HG03045 (cell line): ENCODE measurements at regions not wholly inside any gene's neighbourhood (a gene's known extent, or its start where the extent isn't known, plus 50 kb on each side); places are given as distances from the start of the nearest gene placed in this dataset.
A peak's percentile ranks its signal among the peaks of the same experiment; 100 is the strongest.
"Not testable (repeated sequence)": the region's sequence is repeated elsewhere in the genome, so short reads cannot be mapped to it uniquely, and the experiment has no call there.

Source experiments
- ATAC-seq: cut with Tn5 transposase; IDR thresholded peaks from one replicate; pipeline ENCODE4 v1.9.1; 2021; ENCODE audit warnings: mild to moderate bottlenecking, moderate library complexity; ENCODE audit not compliant: unreplicated experiment

- ATAC-seq, result not testable (repeated sequence)
Measured at GRCh38 chr17:15802917-15803316, 70.8 kb downstream of the TBC1D26 start.

- not testable (repeated sequence) for ATAC-seq
Measured at GRCh38 chr17:15806825-15807224, 74.7 kb downstream of the TBC1D26 start.

- not testable (repeated sequence) for ATAC-seq
Measured at GRCh38 chr17:15813388-15813787, 81.3 kb downstream of the TBC1D26 start.

GRCh38 chr17:15814003-15814402 is 81.9 kb downstream of the TBC1D26 start:
- not testable (repeated sequence) for ATAC-seq

- not testable (repeated sequence) for ATAC-seq
Measured at GRCh38 chr17:15817861-15818260, 85.8 kb downstream of the TBC1D26 start.

- ATAC-seq, result not testable (repeated sequence)
Measured at GRCh38 chr17:15822280-15822679, 90.2 kb downstream of the TBC1D26 start.

- ATAC-seq, result not testable (repeated sequence)
Measured at GRCh38 chr17:15828727-15829314, 96.7 kb downstream of the TBC1D26 start.

- not testable (repeated sequence) for ATAC-seq
Measured at GRCh38 chr17:15830221-15830620, 98.1 kb downstream of the TBC1D26 start.

- peak; percentile 84 for ATAC-seq
Measured at GRCh38 chr17:15831182-15831581, 99.1 kb downstream of the TBC1D26 start.

GRCh38 chr17:15832921-15833480 is 100.9 kb downstream of the TBC1D26 start:
- not testable (repeated sequence) for ATAC-seq

- not testable (repeated sequence) for ATAC-seq
Measured at GRCh38 chr17:15833890-15834289, 101.8 kb downstream of the TBC1D26 start.

- not testable (repeated sequence) for ATAC-seq
Measured at GRCh38 chr17:15835481-15835880, 103.4 kb downstream of the TBC1D26 start.

GRCh38 chr17:15836249-15836982 is 104.3 kb downstream of the TBC1D26 start:
- ATAC-seq, result not testable (repeated sequence)

- not testable (repeated sequence) for ATAC-seq
Measured at GRCh38 chr17:15836991-15837390, 104.9 kb downstream of the TBC1D26 start.

GRCh38 chr17:15847447-15848229 is 97.3 kb upstream of the ADORA2B start:
- ATAC-seq, result not testable (repeated sequence)

- not testable (repeated sequence) for ATAC-seq
Measured at GRCh38 chr17:15849054-15849453, 95.9 kb upstream of the ADORA2B start.

GRCh38 chr17:15850071-15850470 is 94.9 kb upstream of the ADORA2B start:
- not testable (repeated sequence) for ATAC-seq

GRCh38 chr17:15850687-15851086 is 94.2 kb upstream of the ADORA2B start:
- ATAC-seq, result not testable (repeated sequence)

GRCh38 chr17:15852863-15853262 is 92.1 kb upstream of the ADORA2B start:
- not testable (repeated sequence) for ATAC-seq

GRCh38 chr17:15856191-15856590 is 88.7 kb upstream of the ADORA2B start:
- not testable (repeated sequence) for ATAC-seq

GRCh38 chr17:15856745-15857144 is 88.2 kb upstream of the ADORA2B start:
- not testable (repeated sequence) for ATAC-seq
